ENCODE measurements at regions not wholly inside any gene's neighbourhood (a gene's known extent, or its start where the extent isn't known, plus 50 kb on each side); places are given as distances from the start of the nearest gene placed in this dataset.

- no peak for TF ChIP-seq CTCF (IDR thresholded peaks at IDR 0.05)
- TF ChIP-seq POLR2A (IDR thresholded peaks at IDR 0.05): no peak
These were observed 123.7 kb upstream of the MDM1 start for GRCh38 chr12:68455691-68456345.
